B cell (primary cell): ENCODE measurements at regions not wholly inside any gene's neighbourhood (a gene's known extent, or its start where the extent isn't known, plus 50 kb on each side); places are given as distances from the start of the nearest gene placed in this dataset.

Source experiments
- ATAC-seq: fragments of 200-7000 bp; cut with Tn5 transposase; one replicate; pipeline ENCODE4 v1.10.0; 2021; ENCODE audit warnings: low read depth, mild to moderate bottlenecking, moderate number of reproducible peaks, moderate library complexity
- CTCF ChIA-PET: fragments of 350-600 bp; sonication (Branson Sonifier 250); formaldehyde crosslinking; loops from one replicate; lab custom pipeline; 2021; ENCODE audit warnings: antibody characterized with exemption, inconsistent platforms; lab: Charles Lee
- POLR2A ChIA-PET: fragments of 350-600 bp; sonication (Branson Sonifier 250); formaldehyde crosslinking; loops from one replicate; lab custom pipeline; 2021; ENCODE audit warnings: antibody characterized with exemption; lab: Charles Lee
- DNase-seq: peaks from one replicate; pipeline ENCODE4 v3.0.0; 2013
- H2AFZ ChIP-seq: 2 replicates; pipeline ENCODE4 v1.6.1; 2012; ENCODE audit warnings: mild to moderate bottlenecking, low read depth, low read length; ENCODE audit not compliant: insufficient read depth, poor library complexity, severe bottlenecking
- H3K27ac ChIP-seq, 2 donors: 1 replicate in 1 of 2; 2 replicates in 1 of 2; pipeline ENCODE4 v1.5.1; 2012 to 2013; ENCODE audit warnings: low read length in 2 of 2, mild to moderate bottlenecking in 2 of 2, moderate library complexity in 1 of 2
- H3K27me3 ChIP-seq, 4 experiments: fragments of 200-600 bp in 1 of 4; sonication (generic) in 1 of 4; replicated peaks in 1 of 4; 1 replicate in 2 of 4; 2 replicates in 2 of 4; pipeline versions ENCODE4 v1.6.1 to v1.7.0; 2013 to 2016; ENCODE audit warnings: low read length in 3 of 4, mild to moderate bottlenecking in 2 of 4, mixed read lengths in 1 of 4, moderate library complexity in 1 of 4; ENCODE audit not compliant: insufficient read depth in 4 of 4, control insufficient read depth in 3 of 4; ENCODE audit errors: control extremely low read depth in 1 of 4
- H3K36me3 ChIP-seq, 2 experiments: replicated peaks in 1 of 2; 1 replicate in 1 of 2; 2 replicates in 1 of 2; pipeline versions ENCODE4 v1.6.1 to v1.7.1; 2013; ENCODE audit warnings: low read length in 1 of 2; ENCODE audit not compliant: insufficient read depth in 2 of 2, control insufficient read depth in 1 of 2; ENCODE audit errors: control extremely low read depth in 1 of 2, extremely low read depth in 1 of 2
- H3K4me1 ChIP-seq, 2 donors: fragments of 200-600 bp in 1 of 2; sonication (generic) in 1 of 2; 1 replicate in 1 of 2; 2 replicates in 1 of 2; pipeline versions ENCODE4 v1.5.1 to v1.6.1; 2013 to 2017; ENCODE audit warnings: low read length in 2 of 2; ENCODE audit not compliant: control insufficient read depth in 2 of 2, insufficient read depth in 2 of 2
- H3K4me2 ChIP-seq: replicated peaks from 2 replicates; pipeline ENCODE3; 2012; ENCODE audit warnings: mild to moderate bottlenecking, low read depth, low read length; ENCODE audit not compliant: poor library complexity, severe bottlenecking
- H3K4me3 ChIP-seq, 5 experiments: fragments of 200-600 bp in 1 of 5; sonication (generic) in 1 of 5; 1 replicate in 3 of 5; 2 replicates in 2 of 5; pipeline versions ENCODE4 v1.5.1 to v1.7.0; 2011 to 2016; ENCODE audit warnings: low read length in 4 of 5, mild to moderate bottlenecking in 4 of 5, low read depth in 2 of 5, control low read depth in 1 of 5, moderate library complexity in 1 of 5; ENCODE audit not compliant: insufficient read depth in 1 of 5; ENCODE audit errors: control extremely low read depth in 1 of 5, extremely low read depth in 1 of 5
- H3K79me2 ChIP-seq: fragments of 200-600 bp; sonication (generic); one replicate; pipeline ENCODE4 v1.6.0; 2016; ENCODE audit warnings: low read length; ENCODE audit not compliant: control insufficient read depth, insufficient read depth
- H3K9ac ChIP-seq: fragments of 200-600 bp; sonication (generic); 2 replicates; pipeline ENCODE4 v1.6.1; 2017; ENCODE audit warnings: mild to moderate bottlenecking, low read length, moderate library complexity
- H3K9me3 ChIP-seq, 3 donors: one replicate each; pipeline versions ENCODE4 v1.6.1 to v1.7.1; 2013; ENCODE audit warnings: low read length in 2 of 3; ENCODE audit not compliant: control insufficient read depth in 2 of 3, insufficient read depth in 1 of 3; ENCODE audit errors: control extremely low read depth in 1 of 3
- H4K20me1 ChIP-seq: 2 replicates; pipeline ENCODE4 v1.6.0; 2012; ENCODE audit warnings: mild to moderate bottlenecking, low read length; ENCODE audit not compliant: insufficient read depth, control insufficient read depth, poor library complexity, severe bottlenecking
- H3K27ac Mint-ChIP-seq: one replicate; pipeline ENCODE4 v1.8.0; 2021; ENCODE audit warnings: mixed read lengths
- H3K27me3 Mint-ChIP-seq: one replicate; pipeline ENCODE4 v1.8.0; 2021; ENCODE audit warnings: mixed read lengths
- H3K4me1 Mint-ChIP-seq: one replicate; pipeline ENCODE4 v1.8.0; 2021; ENCODE audit warnings: mixed read lengths
- H3K4me3 Mint-ChIP-seq: one replicate; pipeline ENCODE4 v1.8.0; 2021; ENCODE audit warnings: mixed read lengths
- H3K9me3 Mint-ChIP-seq: one replicate; pipeline ENCODE4 v1.8.0; 2022; ENCODE audit warnings: mixed read lengths; ENCODE audit not compliant: insufficient read depth
- EZH2 ChIP-seq: IDR thresholded peaks from 2 replicates; pipeline ENCODE4 v1.6.1; 2012; ENCODE audit warnings: borderline replicate concordance, low read depth, mild to moderate bottlenecking, moderate library complexity, low read length; ENCODE audit not compliant: insufficient read depth, poor library complexity, severe bottlenecking
- WGBS: methylation state at CpG from one replicate; pipeline ENCODE4 v1.1.5; 2013; ENCODE audit warnings: missing lambda C conversion rate; ENCODE audit not compliant: insufficient coverage; 5-methylcytosine and 5-hydroxymethylcytosine counted together
- intact Hi-C: fragments of 100-400 bp; cut with micrococcal nuclease; formaldehyde crosslinking; loops from one replicate; pipeline ENCODE4 v1.10.0; 2022
- TF ChIP-seq, protein P1 (sequence below): fragments of 200-600 bp; IDR thresholded peaks from one replicate; pipeline ENCODE4 v1.8.0; 2022; ENCODE audit warnings: antibody characterized with exemption, mild to moderate bottlenecking

DNA sequence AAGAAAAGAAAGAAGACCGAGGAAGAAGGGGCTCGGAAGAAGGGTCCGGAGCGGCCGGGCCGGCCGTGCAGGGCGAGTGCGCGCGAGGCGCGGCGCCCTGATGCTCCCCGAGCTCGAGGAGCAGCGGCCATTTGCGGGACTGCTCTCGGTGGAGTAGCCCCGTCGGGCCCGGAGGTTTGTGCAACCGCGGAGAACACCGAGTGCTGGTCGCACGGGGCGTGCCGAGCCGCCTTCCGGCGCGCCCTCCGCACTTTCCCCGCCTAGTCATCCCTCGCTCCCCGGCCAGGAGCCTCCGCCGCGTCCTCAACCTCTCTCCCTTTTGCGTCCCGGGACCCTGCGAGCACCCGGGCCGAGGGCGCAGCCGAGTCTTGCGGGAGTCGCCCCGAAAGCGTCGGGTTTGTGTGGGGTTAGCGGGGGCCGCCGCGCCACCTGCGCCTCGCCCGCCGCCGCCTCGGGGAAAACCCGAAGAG is 127.4 kb downstream of the LAS1L start:
- ATAC-seq = peak; percentile 28
- no peaks in the 10 kb centered on the region for H3K79me2 ChIP-seq
- Mint-ChIP-seq H3K4me3 (peak overlapping the region; percentile 76), H3K27ac (no peak overlapping the region), H3K4me1 (peaks cover 4% of the 10 kb centered on the region), H3K9me3 (no peaks in the 10 kb centered on the region), H3K27me3 (peaks cover 21% of the 10 kb centered on the region)
- intact Hi-C loops = loop anchor here (5.0 kb wide), 1 partner anchor 1200 kb away; the partner anchor contains the start of gene AMER1
- no peak for TF ChIP-seq EZH2
- TF ChIP-seq, protein P1, sequence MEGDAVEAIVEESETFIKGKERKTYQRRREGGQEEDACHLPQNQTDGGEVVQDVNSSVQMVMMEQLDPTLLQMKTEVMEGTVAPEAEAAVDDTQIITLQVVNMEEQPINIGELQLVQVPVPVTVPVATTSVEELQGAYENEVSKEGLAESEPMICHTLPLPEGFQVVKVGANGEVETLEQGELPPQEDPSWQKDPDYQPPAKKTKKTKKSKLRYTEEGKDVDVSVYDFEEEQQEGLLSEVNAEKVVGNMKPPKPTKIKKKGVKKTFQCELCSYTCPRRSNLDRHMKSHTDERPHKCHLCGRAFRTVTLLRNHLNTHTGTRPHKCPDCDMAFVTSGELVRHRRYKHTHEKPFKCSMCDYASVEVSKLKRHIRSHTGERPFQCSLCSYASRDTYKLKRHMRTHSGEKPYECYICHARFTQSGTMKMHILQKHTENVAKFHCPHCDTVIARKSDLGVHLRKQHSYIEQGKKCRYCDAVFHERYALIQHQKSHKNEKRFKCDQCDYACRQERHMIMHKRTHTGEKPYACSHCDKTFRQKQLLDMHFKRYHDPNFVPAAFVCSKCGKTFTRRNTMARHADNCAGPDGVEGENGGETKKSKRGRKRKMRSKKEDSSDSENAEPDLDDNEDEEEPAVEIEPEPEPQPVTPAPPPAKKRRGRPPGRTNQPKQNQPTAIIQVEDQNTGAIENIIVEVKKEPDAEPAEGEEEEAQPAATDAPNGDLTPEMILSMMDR = no peak
- WGBS = 4% methylated on average over 40 of the region's 63 CpGs
- ChIA-PET POLR2A (no interaction called here), CTCF (no interaction called here)
- no peaks in the 10 kb centered on the region for H3K4me1 ChIP-seq
- peaks cover 0 to 8% (median 0%) of the 10 kb centered on the region in 3 donors for H3K9me3 ChIP-seq
- peak overlapping the region; percentile 10 for H2AFZ ChIP-seq
- H3K36me3 ChIP-seq = no peaks in the 10 kb centered on the region
- peak overlapping the region; percentile 15 for H3K9ac ChIP-seq
- peak overlapping the region in 4 of 5 experiments; percentile 8 to 39 (median 24) for H3K4me3 ChIP-seq
- H4K20me1 ChIP-seq = no peaks in the 10 kb centered on the region
- peak; percentile 15 for DNase-seq
- peak overlapping the region; percentile 57 for H3K4me2 ChIP-seq
- H3K27me3 ChIP-seq = peaks cover 0 to 15% (median 6%) of the 10 kb centered on the region in 4 experiments
- H3K27ac ChIP-seq = no peak overlapping the region

DNA sequence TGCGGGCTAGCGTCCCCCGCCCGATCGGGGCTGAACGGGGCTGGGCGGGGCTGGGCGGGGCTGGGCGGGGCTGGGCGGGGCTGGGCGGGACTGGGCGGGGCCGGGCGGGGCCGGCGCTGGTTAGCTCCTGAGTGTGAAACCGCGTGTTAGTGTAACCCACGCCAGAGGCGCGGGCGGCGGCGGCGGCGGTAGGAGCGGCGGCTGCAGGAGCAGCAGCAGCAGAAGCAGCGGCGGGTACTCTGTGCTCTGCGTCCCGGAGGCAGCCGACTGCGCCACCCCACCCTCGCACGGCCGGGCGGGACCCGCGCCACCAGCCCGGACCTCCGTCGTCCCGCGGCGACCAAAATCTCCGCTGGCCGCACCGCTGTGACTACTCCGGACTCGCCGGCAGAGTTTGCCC is 128.1 kb downstream of the LAS1L start:
- Mint-ChIP-seq H3K27me3 (peaks cover 21% of the 10 kb centered on the region), H3K4me1 (peaks cover 4% of the 10 kb centered on the region), H3K4me3 (peak overlapping the region; percentile 76), H3K9me3 (no peaks in the 10 kb centered on the region), H3K27ac (no peak overlapping the region)
- no peaks in the 10 kb centered on the region for H3K79me2 ChIP-seq
- TF ChIP-seq, protein P1 = no peak
- TF ChIP-seq EZH2 = no peak
- ChIA-PET POLR2A (no interaction called here), CTCF (no interaction called here)
- H3K9me3 ChIP-seq = peaks cover 0 to 8% (median 0%) of the 10 kb centered on the region in 3 donors
- peak overlapping the region; percentile 15 for H3K9ac ChIP-seq
- H3K4me2 ChIP-seq = peak overlapping the region; percentile 57
- H3K4me1 ChIP-seq = no peaks in the 10 kb centered on the region
- no peak overlapping the region for H3K27ac ChIP-seq
- H3K36me3 ChIP-seq = no peaks in the 10 kb centered on the region
- intact Hi-C loops = loop anchor here (5.0 kb wide), 1 partner anchor 1199 kb away; the partner anchor contains the start of gene AMER1
- ATAC-seq (peak; percentile 33), DNase-seq (peak; percentile 33)
- peaks cover 0 to 16% (median 8%) of the 10 kb centered on the region in 4 experiments for H3K27me3 ChIP-seq
- no peaks in the 10 kb centered on the region for H4K20me1 ChIP-seq
- no peak overlapping the region for H2AFZ ChIP-seq
- H3K4me3 ChIP-seq = peak overlapping the region in 2 of 5 experiments; percentile 18 to 39
- WGBS = 1% methylated on average over 20 of the region's 52 CpGs
